Neuronal stem cell (in vitro differentiated cells): ENCODE measurements at regions not wholly inside any gene's neighbourhood (a gene's known extent, or its start where the extent isn't known, plus 50 kb on each side); places are given as distances from the start of the nearest gene placed in this dataset.

Experiments
- DNase-seq: peaks from one replicate; pipeline ENCODE4 v3.0.0-alpha.2; 2013; ENCODE audit warnings: low spot score
- H2AFZ ChIP-seq: one replicate; pipeline ENCODE4 v1.6.1; 2013; ENCODE audit warnings: mild to moderate bottlenecking, low read length, inconsistent platforms
- H2AK5ac ChIP-seq: 2 replicates; pipeline ENCODE4 v1.6.1; 2013; ENCODE audit warnings: low read depth, mild to moderate bottlenecking, inconsistent platforms, low read length, moderate library complexity, mixed read lengths
- H2BK120ac ChIP-seq: 2 replicates; pipeline ENCODE4 v1.6.1; 2013; ENCODE audit warnings: low read depth, mild to moderate bottlenecking, inconsistent platforms, low read length, moderate library complexity, mixed read lengths
- H2BK12ac ChIP-seq: one replicate; pipeline ENCODE4 v1.6.1; 2013; ENCODE audit warnings: low read length, inconsistent platforms
- H2BK15ac ChIP-seq: 2 replicates; pipeline ENCODE4 v1.6.1; 2013; ENCODE audit warnings: mild to moderate bottlenecking, low read length, inconsistent platforms, mixed read lengths
- H2BK5ac ChIP-seq: one replicate; pipeline ENCODE4 v1.6.1; 2013; ENCODE audit warnings: inconsistent platforms, mild to moderate bottlenecking, low read length, moderate library complexity
- H3K14ac ChIP-seq: one replicate; pipeline ENCODE4 v1.6.1; 2013; ENCODE audit warnings: low read length, inconsistent platforms
- H3K18ac ChIP-seq: 2 replicates; pipeline ENCODE4 v1.6.1; 2013; ENCODE audit warnings: low read length, inconsistent platforms
- H3K23ac ChIP-seq: 2 replicates; pipeline ENCODE4 v1.6.1; 2013; ENCODE audit warnings: low read depth, mild to moderate bottlenecking, mixed read lengths, low read length, inconsistent platforms; ENCODE audit not compliant: poor library complexity
- H3K27ac ChIP-seq: replicated peaks from 3 replicates; pipeline ENCODE4 v1.5.1; 2013; ENCODE audit warnings: low read length, inconsistent platforms
- H3K27me3 ChIP-seq, 3 experiments: 2 replicates each; pipeline ENCODE4 v1.6.1; 2013; ENCODE audit warnings: low read length in 3 of 3, mild to moderate bottlenecking in 2 of 3, inconsistent platforms in 1 of 3, low read depth in 1 of 3, mixed read lengths in 1 of 3, moderate library complexity in 1 of 3; ENCODE audit not compliant: control insufficient read depth in 3 of 3, insufficient read depth in 3 of 3
- H3K36me3 ChIP-seq, 2 donors: replicated peaks in 1 of 2; 2 replicates each; pipeline ENCODE4 v1.6.1; 2013; ENCODE audit warnings: low read length in 2 of 2; ENCODE audit not compliant: control insufficient read depth in 2 of 2, insufficient read depth in 2 of 2
- H3K4ac ChIP-seq: 2 replicates; pipeline ENCODE4 v1.6.1; 2013; ENCODE audit warnings: inconsistent platforms, mild to moderate bottlenecking, low read length, moderate library complexity
- H3K4me1 ChIP-seq, 2 donors: 1 replicate in 1 of 2; 2 replicates in 1 of 2; pipeline ENCODE4 v1.6.1; 2013; ENCODE audit warnings: low read length in 2 of 2, low read depth in 1 of 2; ENCODE audit not compliant: control insufficient read depth in 2 of 2, insufficient read depth in 1 of 2
- H3K4me2 ChIP-seq: one replicate; pipeline ENCODE4 v1.6.1; 2013; ENCODE audit warnings: mild to moderate bottlenecking, low read length, inconsistent platforms; ENCODE audit not compliant: insufficient read depth, poor library complexity, severe bottlenecking
- H3K4me3 ChIP-seq, 2 donors: 2 replicates each; pipeline ENCODE4 v1.5.1; 2013; ENCODE audit warnings: low read length in 2 of 2, mild to moderate bottlenecking in 2 of 2, inconsistent platforms in 1 of 2, moderate library complexity in 1 of 2
- H3K79me1 ChIP-seq: one replicate; pipeline ENCODE4 v1.6.1; 2013; ENCODE audit warnings: low read depth, mild to moderate bottlenecking, inconsistent platforms, low read length, moderate library complexity
- H3K9ac ChIP-seq: one replicate; pipeline ENCODE4 v1.6.1; 2013; ENCODE audit warnings: mild to moderate bottlenecking, low read depth, low read length, inconsistent platforms; ENCODE audit not compliant: poor library complexity
- H3K9me3 ChIP-seq, 2 donors: replicated peaks in 1 of 2; 2 replicates each; pipeline versions ENCODE3 to v1.6.1; 2013; ENCODE audit warnings: low read length in 2 of 2, mild to moderate bottlenecking in 2 of 2, inconsistent platforms in 1 of 2, low read depth in 1 of 2, mixed read lengths in 1 of 2, moderate library complexity in 1 of 2; ENCODE audit not compliant: control insufficient read depth in 2 of 2, insufficient read depth in 1 of 2
- H4K8ac ChIP-seq: one replicate; pipeline ENCODE4 v1.6.1; 2013; ENCODE audit warnings: low read depth, mild to moderate bottlenecking, inconsistent platforms, low read length, moderate library complexity
- H4K91ac ChIP-seq: one replicate; pipeline ENCODE4 v1.6.1; 2013; ENCODE audit warnings: low read length, low read depth, mild to moderate bottlenecking, inconsistent platforms; ENCODE audit not compliant: poor library complexity
- WGBS, 2 donors: extraction: QIAGEN DNeasy Blood & Tissue Kit; methylation state at CpG; one replicate each; pipeline ENCODE4 v1.1.7; 2013; ENCODE audit warnings: missing lambda C conversion rate in 2 of 2, mixed read lengths in 1 of 2; ENCODE audit not compliant: insufficient read length in 2 of 2, insufficient replicate concordance in 1 of 2; ENCODE audit errors: extremely low coverage in 2 of 2; 5-methylcytosine and 5-hydroxymethylcytosine counted together

DNA sequence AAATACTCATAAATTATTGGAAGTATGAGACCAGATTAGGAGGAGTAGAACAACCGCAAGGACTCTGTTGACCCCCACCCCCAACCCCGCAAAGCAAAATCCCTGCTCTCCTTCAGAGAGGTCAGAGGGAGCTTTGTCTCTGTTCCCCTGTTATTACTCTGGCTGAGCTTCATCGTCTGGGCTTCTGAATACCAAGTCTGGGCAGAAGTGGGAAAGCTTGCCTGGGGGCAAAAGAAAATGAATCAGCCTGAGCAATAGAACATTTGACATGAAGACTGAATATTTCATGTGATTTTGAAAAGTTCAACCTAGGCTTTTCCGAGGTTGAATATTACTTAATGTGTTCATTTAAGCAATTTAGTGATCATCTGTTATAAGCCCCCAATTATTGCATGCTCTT is 114.6 kb upstream of the ARHGAP28 start:
- no peaks in the 10 kb centered on the region for H3K79me1 ChIP-seq
- H3K23ac ChIP-seq: no peak overlapping the region
- no peak overlapping the region for H3K4ac ChIP-seq
- H2BK120ac ChIP-seq: no peak overlapping the region
- no peak overlapping the region for H2AFZ ChIP-seq
- no peak overlapping the region for H3K4me3 ChIP-seq
- H2BK5ac ChIP-seq: no peak overlapping the region
- no peak overlapping the region for H4K91ac ChIP-seq
- no peaks in the 10 kb centered on the region for H3K36me3 ChIP-seq
- H3K27ac ChIP-seq: no peak overlapping the region
- no peak overlapping the region for H3K18ac ChIP-seq
- H3K14ac ChIP-seq: no peak overlapping the region
- no peak for DNase-seq
- H3K4me2 ChIP-seq: no peak overlapping the region
- H2BK15ac ChIP-seq: no peak overlapping the region
- no peak overlapping the region for H4K8ac ChIP-seq
- no peak overlapping the region for H2AK5ac ChIP-seq
- H3K9me3 ChIP-seq: no peaks in the 10 kb centered on the region
- no peaks in the 10 kb centered on the region for H3K27me3 ChIP-seq
- WGBS, 2 donors: no CpG with 5 or more reads among the region's 4 CpGs
- H3K9ac ChIP-seq: no peak overlapping the region
- no peak overlapping the region for H2BK12ac ChIP-seq
- no peaks in the 10 kb centered on the region for H3K4me1 ChIP-seq

DNA sequence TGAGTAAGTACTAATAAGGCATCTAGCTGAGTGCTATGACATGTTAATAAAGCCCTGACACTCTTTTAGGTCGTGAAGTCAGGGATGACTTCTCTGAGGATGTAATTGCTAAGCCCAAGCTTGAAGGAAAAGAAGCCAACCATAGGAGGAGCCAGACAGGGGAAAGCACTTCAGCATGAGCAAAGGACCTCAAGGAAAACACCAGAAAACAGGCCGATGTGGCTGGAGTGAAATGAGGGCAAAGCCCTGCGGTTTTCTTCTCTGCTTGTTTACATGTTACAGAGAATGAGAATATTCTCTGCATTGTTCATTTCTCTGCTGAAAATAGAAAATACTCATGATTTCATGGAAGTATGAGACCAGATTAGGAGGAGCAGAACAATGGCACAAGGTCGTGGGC is 112.5 kb upstream of the ARHGAP28 start:
- DNase-seq: no peak
- no CpG with 5 or more reads among the region's 4 CpGs for WGBS, 2 donors
- H2BK15ac ChIP-seq: no peak overlapping the region

DNA sequence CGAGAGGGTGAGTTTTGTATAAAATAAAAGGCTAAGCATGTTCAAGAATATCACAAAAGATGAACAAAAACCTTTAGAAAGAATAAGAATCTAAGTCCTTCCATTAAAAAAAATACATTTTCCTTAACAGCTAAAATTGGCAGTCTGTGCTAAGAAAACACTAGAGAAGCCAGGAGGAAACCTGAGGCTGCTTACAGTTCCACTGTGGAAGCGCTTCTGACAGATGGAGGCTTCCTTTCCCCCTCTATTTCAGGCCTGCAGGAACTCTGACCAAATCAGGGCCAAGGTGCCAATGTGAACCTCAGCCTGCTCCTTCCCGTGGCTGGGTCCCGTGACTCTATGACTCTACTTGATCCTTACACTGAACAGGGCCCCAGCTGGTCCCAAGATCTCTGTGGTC is 108.1 kb upstream of the ARHGAP28 start:
- Histone ChIP-seq H3K9me3 (no peaks in the 10 kb centered on the region), H2BK120ac (no peak overlapping the region), H3K4ac (no peak overlapping the region), H2AFZ (no peak overlapping the region), H3K36me3 (no peaks in the 10 kb centered on the region), H3K4me3 (no peak overlapping the region), H3K27ac (no peak overlapping the region), H3K14ac (no peak overlapping the region), H4K91ac (no peak overlapping the region), H2BK12ac (no peak overlapping the region), H3K79me1 (no peaks in the 10 kb centered on the region), H4K8ac (peak overlapping the region; percentile 68), H3K27me3 (no peaks in the 10 kb centered on the region), H2BK15ac (no peak overlapping the region), H3K4me1 (no peaks in the 10 kb centered on the region), H2AK5ac (no peak overlapping the region), H3K23ac (no peak overlapping the region), H3K18ac (no peak overlapping the region), H3K4me2 (no peak overlapping the region), H3K9ac (no peak overlapping the region), H2BK5ac (peak overlapping the region; percentile 67)
- no CpG with 5 or more reads among the region's 4 CpGs for WGBS, 2 donors
- no peak for DNase-seq

More for the DNA sequence above, 112.5 kb upstream of the ARHGAP28 start:
- Histone ChIP-seq H3K27ac (no peak overlapping the region), H2BK120ac (no peak overlapping the region), H3K36me3 (no peaks in the 10 kb centered on the region), H3K4ac (no peak overlapping the region), H3K9ac (no peak overlapping the region), H2BK5ac (no peak overlapping the region), H3K18ac (no peak overlapping the region), H3K27me3 (no peaks in the 10 kb centered on the region), H3K4me2 (no peak overlapping the region), H3K14ac (no peak overlapping the region), H3K9me3 (no peaks in the 10 kb centered on the region), H4K8ac (no peak overlapping the region), H3K23ac (no peak overlapping the region), H2AFZ (no peak overlapping the region), H2BK12ac (no peak overlapping the region), H2AK5ac (no peak overlapping the region), H4K91ac (no peak overlapping the region), H3K79me1 (no peaks in the 10 kb centered on the region), H3K4me1 (no peaks in the 10 kb centered on the region), H3K4me3 (no peak overlapping the region)

DNA sequence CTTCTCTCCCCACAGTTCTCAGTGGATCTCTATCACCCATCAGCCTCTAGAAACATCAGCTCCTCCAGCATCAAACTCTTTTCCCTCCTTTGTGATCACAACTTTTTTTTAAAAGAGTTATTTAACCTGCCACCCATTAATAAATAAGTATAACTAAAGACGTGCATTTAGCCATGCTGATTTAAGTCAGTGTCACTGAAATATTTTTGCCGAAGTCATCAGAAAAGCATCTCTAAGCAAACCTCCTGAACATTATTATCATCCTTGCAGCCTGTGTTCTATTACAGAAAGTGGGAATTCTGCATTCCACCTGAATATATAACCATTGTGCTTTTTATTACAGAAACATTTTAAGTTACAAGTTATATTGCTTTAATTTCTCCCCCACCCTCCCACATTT is 106.2 kb upstream of the ARHGAP28 start:
- H3K4ac ChIP-seq: no peak overlapping the region
- H3K79me1 ChIP-seq: no peaks in the 10 kb centered on the region
- H4K91ac ChIP-seq: no peak overlapping the region
- WGBS, 2 donors: no CpG with 5 or more reads among the region's 2 CpGs
- H2BK5ac ChIP-seq: no peak overlapping the region
- no peak overlapping the region for H3K14ac ChIP-seq
- no peak overlapping the region for H4K8ac ChIP-seq
- H3K27ac ChIP-seq: no peak overlapping the region
- H2AK5ac ChIP-seq: no peak overlapping the region
- H3K18ac ChIP-seq: no peak overlapping the region
- no peaks in the 10 kb centered on the region for H3K27me3 ChIP-seq
- no peaks in the 10 kb centered on the region for H3K36me3 ChIP-seq
- no peak overlapping the region for H2BK12ac ChIP-seq
- no peak overlapping the region for H3K23ac ChIP-seq
- H2AFZ ChIP-seq: no peak overlapping the region
- H2BK15ac ChIP-seq: no peak overlapping the region
- no peak overlapping the region for H3K4me3 ChIP-seq
- H3K9me3 ChIP-seq: no peaks in the 10 kb centered on the region
- no peaks in the 10 kb centered on the region for H3K4me1 ChIP-seq
- no peak overlapping the region for H3K4me2 ChIP-seq
- no peak overlapping the region for H2BK120ac ChIP-seq
- no peak overlapping the region for H3K9ac ChIP-seq
- no peak for DNase-seq
